CD4-positive, alpha-beta T cell treated with Interleukin-2 at 100 ng/mL for 4 hours (primary cell): ENCODE measurements at regions not wholly inside any gene's neighbourhood (a gene's known extent, or its start where the extent isn't known, plus 50 kb on each side); places are given as distances from the start of the nearest gene placed in this dataset.

Experiments used
- DNase-seq: peaks from one replicate; pipeline ENCODE4 v3.0.0-alpha.2; 2020; ENCODE audit warnings: low spot score

DNA sequence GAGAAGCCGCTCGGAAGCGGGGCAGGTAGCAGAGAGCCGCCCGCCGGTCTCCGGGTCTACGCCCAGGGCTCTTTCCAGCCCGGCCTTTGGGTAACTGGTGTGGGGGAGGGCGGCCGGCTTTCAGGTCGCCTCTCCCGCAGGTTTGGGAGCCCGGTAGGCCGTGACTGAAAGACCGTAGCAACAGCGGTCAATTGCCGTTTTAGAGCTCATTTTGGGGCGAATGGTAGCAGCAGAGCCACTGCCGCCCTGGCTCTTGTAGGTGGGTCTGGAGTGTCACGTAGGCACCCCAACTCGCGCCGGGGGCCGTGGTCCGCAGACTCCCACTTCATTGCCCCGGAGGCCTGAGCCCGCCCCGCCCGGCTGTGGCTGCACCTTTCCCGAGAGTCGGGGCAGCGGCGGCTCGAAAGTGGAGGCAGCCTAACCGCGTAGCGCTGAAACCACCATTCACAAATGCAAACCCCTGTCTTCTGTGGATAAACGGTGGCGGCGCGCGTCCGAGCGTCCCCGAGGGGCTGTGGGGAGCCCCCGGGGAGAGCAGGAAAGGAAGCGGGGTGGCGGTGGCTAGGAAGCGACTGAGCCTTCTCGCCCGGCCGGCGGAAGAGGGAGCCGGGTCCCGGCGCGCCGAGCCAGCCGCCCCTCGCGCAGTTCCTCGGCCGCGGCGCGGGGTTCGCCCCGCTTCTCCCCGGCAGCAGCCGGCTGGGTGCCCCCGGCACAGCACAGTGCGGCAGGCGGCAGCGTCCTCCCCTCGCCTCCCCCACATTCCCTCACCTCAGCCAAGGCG lies 2185.1 kb upstream of the TENM3 start:
- DNase-seq: no peak

DNA sequence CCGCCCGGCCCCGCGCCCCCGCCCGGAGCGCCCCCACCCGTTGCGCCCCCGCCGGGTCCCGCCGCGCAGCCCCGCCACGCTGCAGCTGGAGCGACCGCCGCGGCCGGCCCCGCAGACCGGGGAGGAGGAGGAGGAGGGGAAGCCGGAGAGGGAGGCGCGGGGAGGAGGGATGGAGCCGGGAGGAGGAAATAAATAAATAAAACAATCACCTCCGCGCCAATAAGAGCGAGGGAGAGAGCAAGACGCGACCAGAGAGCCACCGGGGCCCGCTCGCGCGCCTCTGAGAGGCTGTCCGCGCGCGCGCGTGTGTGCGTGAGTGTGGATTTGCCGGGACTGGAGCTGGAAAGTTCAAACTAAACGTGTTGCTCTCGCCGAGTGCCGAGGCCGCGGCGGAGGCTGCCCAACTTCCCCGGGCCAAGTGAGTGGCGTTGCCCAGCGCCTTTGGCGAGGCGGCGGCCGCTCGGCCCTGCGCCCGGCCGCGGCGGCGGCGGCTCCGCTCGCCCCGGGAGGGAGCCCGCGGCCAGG lies 2184.4 kb upstream of the TENM3 start:
- no peak for DNase-seq

DNA sequence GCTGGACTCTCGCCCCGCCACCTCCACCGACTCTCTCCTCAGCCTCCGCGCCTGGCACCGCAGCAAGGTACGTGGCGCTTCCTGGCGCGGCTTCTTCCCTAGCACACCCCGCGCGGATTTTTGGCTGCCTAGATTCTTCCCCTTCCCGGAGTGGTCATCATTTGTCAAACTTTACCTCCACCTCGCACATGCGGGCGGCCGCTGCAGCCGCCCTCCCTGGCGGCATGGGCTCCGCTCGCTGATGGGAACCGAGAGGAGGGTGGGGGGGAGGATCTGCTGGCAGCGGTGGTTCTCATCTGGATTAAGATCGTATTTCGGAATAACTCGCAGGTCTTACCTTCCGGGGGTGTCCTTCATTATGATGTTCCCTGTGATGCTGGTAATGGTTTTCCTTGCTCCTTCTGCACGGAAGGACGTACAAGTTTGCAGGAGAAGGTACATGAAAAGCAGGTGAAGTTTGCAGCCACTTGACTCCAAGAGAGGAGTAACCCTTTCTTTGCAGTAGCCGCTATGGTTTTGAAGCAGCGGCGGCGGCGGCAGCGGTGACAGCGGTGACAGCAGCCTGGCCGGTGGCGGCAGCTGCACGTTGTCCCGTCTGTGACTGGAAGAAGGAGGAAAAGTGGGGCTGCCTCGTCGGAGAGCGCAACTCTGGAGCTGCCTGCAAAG lies 2183.9 kb upstream of the TENM3 start:
- DNase-seq: no peak

DNA sequence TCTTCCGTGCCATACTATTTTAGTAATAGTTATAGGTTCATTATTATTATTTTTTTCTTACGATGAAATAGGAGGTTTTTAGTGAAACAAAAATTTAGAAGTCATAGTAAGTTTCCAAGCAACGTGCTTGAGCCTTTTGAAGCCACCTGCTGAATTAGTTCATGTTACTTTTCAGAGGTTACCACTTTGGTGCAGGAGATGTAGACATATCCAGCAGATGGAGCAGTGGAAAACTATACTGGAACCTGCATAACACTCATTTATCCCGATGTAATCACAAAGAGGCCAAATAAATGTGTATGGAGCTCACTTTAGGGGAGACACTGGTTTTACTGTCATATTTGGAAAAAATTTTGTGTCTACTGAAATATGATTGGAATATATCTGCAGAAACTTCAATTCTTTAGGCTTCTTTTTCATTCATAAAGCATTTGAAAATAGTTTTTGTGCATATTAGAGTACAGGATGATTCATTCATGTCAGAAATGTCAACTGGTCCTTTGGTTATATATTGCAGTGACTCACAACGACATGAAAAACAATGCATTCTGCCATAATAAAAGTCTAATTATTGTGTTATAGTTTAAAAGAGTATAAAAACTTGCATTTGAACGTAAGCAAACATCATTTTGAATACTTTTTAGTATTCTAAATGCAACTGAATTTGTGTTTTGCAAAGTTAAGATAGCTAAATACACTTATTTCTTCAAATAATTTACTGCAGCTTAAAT lies 2182.9 kb upstream of the TENM3 start:
- no peak for DNase-seq

DNA sequence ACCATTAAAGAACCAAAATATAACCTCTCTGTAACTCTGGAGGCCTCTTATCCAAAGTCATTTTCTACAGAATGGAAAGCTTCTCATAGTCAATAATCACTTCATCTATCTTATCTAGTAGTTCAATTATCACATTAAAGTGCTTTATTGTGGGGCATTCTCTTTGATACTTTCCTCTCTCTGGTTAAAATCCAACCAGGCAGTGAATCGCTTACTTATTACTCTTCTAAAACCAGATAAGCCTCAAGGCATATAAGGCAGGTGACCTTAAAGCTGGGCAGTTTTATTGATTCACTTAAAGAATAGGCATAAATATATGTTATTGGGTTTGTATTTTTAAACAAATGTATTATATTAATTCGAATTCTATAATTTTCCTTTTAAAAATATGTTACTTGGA lies 2162.1 kb upstream of the TENM3 start:
- DNase-seq: no peak

DNA sequence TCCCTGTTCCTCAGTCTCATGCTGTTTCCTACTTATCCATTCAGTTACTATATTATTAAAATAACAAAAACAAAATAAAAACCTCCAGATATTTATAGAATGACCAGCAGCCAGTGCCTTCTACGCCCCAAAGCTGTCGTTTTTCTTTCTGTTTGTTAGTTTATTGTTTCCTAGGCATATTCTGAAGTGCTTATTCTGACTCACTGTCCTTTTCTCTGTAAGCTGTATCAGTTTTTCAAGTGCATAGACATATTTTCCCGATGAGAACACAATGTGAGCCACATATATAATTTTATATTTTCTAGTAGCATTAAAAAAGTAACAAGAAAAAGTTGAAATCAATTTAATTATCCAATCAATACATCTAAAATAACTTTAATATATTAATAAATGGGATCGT lies 2158.6 kb upstream of the TENM3 start:
- no peak for DNase-seq

DNA sequence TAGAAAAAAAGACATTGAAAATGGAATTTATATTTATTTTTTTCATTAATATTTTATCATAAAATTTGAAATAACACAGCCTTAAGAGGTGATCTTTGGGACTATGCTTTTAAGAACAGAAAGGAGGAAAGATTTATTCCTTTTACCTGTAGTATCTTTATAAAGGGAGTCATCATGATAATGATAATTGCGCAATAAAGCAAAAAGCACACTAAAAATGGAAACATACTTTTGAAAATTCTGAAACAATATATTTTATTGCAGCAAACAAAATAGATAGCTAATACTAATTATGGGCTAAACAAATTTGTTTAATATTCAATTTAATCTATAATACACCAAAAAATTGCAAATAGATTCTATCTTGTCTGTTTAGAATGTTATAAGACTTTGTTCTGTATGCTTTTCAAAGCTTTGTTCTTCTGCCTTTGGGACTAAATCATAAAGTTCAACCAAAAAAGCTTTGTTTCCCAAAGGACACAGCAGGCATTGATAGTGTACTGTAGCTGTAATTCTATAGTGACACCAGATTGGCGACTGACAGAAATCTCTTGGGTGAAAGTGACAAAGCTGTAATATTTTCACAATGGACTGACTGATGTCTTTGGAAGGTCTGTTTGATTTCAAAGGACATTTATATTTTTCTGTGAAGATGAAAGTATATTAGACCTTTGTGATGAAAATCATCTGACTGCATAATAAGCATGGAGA lies 2156.6 kb upstream of the TENM3 start:
- no peak for DNase-seq

DNA sequence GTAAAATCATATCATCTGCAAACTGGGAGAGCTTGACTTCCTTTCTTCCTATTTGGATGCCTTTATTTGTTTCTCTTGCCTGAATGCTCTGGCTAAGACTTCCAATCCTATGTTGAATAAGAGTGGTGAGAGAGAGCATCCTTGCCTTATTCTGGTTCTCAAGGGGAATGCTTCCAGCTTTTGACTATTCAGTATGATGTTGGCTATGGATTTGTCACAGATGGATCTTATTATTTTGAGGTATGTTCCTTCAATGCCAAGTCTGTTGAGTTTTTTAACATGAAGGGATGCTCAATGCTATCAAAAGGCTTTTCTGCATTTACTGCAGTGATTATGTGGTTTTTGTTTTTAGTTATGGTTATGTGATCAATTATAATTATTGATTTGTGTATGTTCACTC lies 2144.6 kb upstream of the TENM3 start:
- no peak for DNase-seq

DNA sequence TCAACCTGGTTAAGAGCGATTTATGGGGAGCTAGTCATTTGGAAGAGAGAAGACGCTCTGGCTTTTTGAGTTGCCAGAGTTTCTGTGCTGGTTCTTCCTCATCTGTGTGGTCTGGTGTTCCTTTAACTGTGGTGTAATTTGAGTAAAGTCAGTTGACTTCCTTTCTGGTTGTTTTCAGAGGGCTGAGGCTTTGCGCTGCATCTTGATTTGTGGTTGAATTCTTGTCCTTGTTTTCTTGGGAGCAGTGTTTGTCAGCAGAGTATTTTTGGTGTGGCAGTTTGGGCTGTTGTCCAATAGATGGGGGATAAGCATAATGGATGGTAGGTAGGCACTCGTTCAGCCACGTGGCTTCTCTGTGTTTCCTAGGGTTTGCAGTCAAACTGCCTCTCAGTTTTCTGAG lies 2143.2 kb upstream of the TENM3 start:
- no peak for DNase-seq

DNA sequence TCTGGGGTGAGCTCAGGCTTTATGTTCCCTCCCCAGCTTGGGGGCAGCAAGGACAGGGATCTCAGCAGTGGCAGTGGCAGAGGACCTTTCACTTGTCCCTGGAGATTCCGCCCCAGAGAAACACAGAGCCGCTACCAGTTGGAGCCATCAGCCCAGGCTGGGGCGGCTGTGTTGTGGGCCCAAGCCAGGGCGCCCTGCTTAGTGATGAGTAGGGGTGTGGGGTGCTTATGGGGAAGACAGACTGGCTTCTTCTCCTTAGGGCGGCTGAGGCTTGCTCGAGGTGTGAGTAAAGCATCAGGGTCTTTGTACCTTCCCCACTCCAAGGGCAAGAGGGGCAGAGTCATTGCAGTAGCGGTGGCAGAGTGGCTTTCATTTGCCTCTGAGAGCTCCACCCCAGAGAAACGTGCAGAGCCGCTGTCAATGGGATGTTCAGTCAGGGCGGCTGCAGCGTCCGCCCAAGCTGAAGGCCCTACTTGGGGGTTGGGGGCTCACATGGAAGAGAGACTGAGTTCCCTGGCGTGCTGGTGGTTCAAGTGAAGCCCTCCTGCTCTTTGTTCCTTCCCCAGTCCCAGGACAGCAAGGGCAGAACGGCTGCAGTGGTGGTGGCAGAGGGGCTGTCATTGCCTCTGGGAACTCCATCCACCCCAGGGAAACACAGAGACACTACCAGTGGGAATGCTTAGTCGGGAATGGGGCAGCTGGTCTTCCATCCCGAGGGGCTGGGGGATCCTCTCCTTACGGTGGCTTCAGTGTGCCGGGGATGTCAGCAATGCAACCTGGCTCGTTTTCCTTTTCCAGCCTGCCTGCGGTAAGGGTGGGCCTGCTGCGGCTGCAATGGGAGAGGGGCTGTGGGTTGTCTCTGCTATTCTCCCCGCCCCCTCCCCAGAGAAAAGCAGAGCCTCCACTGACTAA lies 2142.5 kb upstream of the TENM3 start:
- no peak for DNase-seq

DNA sequence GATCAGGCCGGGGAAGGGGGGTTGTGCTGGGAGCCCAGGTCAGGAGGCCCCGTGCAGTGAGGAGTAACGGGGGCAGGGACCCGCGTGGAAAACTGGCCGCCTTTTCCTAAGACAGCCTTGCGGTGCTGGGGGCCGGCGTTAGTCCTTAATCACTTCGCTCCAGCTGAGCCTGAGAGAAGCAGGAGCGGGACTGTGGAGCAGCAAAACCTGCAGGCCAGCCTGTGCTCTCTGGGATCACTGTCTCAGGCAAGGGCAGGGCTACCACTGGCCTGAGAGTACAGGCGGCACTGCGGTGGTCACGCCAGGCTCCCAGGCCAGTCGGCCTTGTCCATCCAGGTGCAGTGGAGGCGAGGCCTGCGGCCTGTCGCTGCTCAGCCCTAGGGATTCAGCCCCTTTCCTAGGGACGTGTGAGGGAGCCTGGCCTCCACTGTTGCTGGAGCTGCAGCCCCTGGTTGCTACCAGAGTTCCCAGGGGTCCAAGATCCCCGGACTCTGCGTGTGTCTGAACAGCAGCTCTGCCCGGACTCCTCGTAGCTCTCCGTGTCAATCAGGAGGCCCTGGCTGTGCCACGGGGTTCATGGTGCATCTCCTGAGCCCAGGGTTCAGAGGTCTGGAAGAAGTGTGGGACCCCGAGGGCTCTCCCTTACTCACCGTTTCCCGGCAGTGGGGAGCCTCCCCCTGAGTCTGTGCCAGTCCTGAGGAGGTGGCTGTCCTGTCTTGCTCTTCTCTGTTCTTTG lies 2141.7 kb upstream of the TENM3 start:
- no peak for DNase-seq

DNA sequence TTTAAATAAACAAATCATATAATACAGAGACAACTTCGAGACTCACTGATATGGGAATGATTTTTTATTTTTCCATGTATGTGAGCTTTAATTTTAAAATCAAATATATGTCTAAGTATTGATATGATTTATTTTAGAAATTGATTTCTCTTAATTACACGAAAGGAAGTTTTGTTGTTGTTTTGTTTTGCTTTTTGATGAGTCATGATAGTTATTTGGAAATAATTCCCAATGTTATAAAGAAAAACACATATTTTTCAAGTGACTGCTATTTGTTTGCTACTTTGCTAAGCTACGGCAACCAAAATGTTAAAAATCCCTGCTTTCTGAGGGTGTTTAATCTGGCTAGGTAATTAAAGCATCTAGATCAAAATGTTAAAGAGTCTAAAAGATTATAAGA lies 2139.4 kb upstream of the TENM3 start:
- DNase-seq: no peak

DNA sequence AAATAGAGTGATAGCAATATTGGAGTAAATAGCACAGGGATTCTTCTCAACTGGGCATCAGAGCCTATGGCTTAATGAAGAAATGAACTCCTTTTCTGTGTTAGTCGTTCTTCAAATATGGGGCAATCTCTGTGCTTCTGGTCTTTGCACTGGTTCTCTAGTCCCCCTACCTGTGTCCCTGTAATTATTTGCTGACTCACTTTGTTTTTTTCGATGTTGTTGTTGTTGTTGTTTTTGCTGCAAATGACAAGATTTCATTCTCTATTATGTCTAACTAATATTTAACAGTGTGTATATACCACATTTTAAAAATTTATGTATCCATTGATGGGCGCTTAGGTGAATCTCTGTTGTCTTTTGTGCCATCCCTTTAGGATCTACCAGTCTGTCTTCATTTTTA lies 2137.8 kb upstream of the TENM3 start:
- no peak for DNase-seq

DNA sequence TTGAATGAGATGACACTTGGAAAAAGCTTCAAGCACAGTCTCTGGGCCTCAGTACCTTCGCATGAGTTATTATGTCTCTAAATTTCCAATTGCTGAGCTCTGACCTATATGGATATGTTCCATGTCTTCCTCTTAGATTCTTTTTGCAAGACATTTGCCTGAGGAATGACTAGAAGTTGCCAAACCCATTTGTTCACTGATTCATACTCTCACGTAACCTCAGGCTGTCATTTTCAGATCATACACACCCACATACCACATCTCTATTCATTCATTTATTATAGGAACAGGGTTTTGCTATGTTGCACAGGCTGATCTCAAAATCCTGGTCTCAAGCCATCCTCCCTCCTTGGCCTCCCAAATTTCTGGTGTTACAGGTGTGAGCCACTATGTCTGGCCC lies 2137.1 kb upstream of the TENM3 start:
- DNase-seq: no peak

DNA sequence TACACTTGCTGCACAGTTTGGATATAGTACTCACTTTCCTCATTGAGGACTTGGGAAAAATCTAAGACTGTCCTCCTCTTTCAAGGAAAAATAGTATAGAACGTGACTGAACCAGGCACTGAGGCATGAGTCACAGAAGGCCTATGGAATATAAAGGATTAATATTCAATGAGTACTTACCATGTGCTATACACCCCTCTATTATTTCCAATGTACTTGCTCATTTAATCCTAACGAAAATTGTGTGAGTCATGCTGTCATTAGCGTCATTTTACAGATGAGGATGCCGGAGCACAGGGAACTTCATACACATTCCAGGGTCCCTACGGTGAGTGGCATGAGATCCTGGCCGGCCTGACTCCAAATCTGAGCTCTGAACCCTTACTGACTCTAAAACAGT lies 2136.2 kb upstream of the TENM3 start:
- DNase-seq: no peak

DNA sequence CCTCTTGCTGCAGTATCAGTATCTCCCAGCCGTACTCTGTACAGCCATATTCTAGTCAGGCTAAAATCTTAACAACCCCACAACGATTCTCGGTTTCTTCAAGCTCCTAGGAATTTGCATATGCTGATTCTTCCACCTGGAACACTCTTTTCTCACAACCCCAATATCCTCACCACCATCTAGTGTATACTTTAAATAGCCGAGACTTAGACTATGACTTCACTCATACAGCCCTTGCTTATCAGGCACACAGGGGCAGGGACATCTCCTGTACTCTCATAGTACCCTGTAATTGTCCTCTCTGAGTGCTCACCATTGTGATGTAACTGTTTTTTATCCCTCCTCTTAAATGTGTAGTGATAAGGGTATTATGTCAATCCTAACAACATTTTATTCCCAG lies 2126.4 kb upstream of the TENM3 start:
- no peak for DNase-seq

DNA sequence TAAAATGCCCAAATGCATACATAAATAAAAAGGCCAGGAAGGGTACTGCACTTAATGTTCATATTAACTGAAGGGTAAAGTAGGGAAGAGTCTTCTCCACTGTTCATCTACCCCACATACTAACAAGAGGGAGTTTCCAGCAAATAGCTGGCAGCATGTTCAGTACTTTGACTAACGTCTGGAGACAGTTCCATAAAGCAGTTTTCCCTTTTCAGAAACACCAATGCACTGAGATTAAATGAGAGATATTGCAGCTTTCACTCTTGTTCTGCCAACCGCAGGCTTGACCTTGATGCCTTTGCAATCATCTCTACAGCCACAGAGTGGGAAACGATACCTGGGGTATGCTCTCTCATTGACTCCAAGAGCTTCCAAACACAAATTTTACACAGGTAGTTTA lies 2123.1 kb upstream of the TENM3 start:
- no peak for DNase-seq

DNA sequence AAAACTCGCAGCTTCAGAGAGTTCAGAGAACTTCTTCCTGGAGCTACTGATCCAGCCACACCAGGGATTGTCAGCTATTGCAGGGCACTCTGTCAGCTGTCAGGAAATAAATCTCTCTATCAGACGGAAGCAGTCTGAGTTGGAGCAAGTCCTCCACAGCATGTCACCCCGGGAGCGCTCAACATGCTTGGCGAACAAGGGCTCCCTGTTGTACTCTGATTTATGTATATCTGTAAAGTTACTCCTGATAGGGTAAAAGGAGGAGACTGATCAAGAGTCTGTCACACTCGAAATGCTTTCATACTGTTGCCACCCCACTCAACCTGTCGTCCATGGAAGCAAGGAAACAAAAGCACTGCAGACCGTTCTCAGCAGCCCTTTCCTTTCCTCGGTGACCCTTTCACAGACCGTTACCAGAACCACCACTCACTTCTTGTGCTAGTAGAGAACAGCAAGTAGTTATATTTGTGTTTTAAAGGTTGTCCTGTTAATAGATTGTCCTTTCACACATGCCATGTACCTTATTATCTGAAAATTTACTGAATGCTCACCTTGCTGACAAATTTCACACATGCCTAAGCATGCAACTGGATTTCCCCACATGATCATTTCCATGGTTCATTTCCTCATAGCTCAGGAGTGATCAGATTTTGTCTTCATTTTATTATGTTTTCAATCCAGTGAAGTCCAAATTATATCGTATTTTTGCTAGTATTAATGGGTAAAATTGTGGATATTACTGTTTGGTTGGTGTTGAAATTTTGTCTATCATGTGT lies 2108.9 kb upstream of the TENM3 start:
- no peak for DNase-seq

DNA sequence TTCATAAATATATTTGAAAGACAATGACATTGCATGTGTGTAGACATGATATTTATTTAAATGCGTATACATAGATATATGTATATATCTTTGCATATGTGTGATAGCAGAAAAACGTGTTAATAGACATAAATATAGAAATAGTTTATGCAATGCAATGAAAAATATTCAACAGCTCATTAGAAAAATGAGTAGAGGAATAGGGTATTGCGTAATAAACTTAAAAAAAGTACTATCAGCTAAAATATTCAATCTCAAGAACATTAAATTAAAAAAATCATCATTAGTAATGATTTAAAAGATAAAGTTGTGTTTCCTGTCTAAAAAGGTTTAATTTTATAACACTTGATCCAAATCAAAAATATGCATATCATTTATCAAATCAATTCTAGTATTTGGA lies 2101.5 kb upstream of the TENM3 start:
- DNase-seq: no peak

DNA sequence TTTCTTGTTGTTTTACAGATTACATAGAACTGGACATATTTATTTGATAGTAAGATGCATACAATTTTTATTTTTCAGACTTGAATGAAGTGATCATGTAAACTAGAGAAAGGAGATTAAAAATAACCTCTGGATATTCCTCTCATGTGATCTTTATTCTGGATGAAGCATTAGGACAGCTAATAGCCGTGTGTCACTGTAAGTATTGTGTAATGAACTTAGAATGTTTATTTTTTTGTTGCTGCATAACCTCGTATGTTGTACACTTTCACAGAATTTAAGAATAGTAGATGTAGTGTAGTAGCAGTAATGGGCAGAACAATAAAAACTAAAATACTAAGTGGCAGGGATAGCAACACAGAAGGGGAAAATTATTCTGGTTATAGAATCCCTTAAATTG lies 2094.5 kb upstream of the TENM3 start:
- no peak for DNase-seq
